Fibroblast of skin of abdomen (primary cell): ENCODE measurements at regions not wholly inside any gene's neighbourhood (a gene's known extent, or its start where the extent isn't known, plus 50 kb on each side); places are given as distances from the start of the nearest gene placed in this dataset.
A peak's percentile ranks its signal among the peaks of the same experiment; 100 is the strongest.
"Not testable (repeated sequence)": the region's sequence is repeated elsewhere in the genome, so short reads cannot be mapped to it uniquely, and the experiment has no call there.

ENCODE experiments used
- DNase-seq: peaks from one replicate; pipeline ENCODE4 v3.0.0-alpha.2; 2013

DNA sequence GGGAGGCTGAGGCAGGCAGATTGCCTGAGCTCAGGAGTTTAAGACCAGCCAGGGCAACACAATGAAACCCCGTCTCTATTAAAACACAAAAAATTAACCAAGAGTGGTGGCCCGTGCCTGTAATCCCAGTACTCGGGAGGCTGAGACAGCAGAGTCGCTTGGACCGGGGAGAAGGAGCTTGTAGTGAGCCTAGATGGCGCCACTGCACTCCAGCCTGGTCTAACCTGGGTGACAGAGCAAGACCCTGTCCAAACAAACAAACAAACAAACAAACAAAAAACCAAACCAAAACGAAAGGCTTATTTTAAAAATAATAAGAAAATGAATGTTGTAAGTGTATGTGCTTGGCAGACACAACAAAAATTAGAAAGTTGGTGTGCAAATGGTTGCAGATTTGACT is 536.3 kb upstream of the PTPRD start:
- no peak for DNase-seq

DNA sequence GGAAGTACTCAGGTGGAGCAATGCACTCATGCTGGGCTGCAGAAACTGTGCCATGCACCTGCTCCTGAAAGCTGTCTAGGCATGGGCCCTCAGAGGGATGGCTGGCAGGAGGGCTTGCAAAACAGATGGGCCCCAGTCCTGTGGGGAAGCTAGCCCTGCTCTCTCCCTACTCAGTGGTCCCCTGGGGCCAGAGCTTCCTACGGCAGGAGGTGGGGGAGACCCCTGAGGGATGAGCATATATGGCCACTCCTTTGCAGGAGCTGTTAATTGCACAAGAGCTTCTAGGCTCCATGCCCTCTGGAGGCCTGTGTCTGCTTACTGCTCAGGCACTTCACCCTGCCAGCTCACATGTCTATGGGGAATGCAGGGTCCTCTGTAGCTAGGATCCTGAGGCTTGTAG is 545.3 kb upstream of the PTPRD start:
- DNase-seq, result no peak

DNA sequence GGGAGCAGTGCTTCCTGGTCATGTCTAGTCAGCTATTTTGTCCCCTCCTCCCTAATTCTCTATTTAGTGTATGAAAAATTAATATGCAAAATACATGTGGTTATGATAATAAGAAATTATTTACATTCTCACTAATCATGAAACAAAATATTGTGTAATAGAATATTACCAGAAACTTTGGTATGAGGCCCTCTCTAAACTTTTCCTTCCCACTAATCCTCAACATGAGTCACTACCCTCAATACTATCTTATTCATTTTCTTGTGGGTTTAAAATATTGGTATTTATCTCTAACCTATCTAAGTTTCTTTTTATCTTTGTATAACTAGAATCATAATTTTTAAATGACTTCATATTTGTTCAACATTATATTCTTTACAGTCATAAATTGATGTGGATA is 545.9 kb upstream of the PTPRD start:
- peak; percentile 6 for DNase-seq

DNA sequence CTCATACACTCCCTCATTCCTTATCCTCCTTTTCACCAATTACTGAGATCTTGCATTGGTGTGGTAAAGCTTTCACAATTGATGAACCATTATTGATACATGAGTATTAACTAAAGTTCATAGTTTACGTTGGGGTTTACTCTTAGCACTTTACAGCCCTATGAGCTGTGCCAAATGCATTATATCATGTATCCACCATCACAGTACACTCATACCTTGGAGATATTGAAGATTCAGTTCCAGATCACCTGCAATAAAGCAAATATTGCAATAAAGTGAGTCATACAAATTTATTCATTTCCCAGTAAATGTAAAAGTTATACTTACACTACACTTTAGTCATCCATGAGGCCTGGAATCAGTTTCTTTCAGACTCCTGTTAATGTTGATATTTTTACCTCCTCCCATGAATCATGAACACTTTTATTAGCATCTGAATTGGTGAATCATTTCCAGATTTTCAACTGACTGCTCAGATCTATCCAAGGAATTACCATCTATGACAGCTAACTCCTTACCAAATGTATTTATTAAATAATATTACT is 546.6 kb upstream of the PTPRD start:
- DNase-seq, result no peak

DNA sequence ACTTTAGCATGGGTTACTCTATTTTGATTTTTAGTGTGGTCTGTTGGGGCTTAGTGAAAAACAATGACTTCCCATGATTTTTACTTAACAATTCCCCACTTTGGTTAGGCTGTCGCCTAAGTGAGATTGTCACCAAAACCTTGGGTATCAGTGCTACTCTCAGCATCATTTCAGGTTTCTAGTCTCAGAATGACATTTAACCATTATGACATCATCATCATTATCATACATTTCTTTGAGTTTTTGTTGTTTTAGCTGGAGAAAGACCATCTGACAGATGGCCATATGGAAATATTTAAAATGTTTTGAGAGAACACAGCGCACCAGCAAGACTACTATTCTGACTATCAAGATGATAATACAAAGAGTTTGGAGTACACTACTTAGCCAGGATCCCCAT is 551.0 kb upstream of the PTPRD start:
- no peak for DNase-seq

DNA sequence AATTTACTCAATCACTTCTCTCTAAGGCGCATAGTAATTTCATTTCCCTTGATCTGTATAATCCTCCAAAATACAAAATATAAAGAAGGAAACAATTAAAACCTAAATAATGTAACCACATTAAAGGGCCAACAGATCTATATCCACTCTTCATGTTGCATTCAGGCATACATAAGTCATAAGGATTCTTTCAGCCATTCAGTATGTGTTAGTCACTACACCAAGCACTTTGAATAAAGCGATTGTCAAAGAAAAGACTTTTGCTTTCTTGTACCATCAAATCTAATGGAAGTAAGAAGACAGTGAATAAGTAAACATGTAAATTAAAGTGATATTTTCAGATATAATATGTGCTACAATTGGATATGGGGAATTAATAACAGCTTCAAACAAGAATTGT is 569.2 kb upstream of the PTPRD start:
- peak; percentile 31 for DNase-seq

DNA sequence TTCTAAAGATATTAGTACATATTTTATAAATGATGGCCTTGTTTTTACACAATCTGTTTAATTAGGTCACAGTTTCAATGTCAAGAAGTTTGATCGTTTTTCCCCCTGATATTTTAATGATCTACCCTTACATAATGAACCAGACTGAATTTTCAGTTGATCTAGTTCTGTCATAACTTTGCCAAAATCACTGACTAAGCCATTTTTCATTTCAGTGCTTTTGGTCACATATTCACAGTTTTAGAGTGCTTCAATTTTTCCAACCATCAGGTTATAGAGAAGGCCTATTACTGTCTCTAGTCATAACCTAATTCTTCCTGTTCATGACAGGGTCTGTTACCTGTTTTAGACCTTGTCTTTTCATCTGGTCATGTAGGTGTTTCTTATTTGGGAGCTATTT is 577.9 kb upstream of the PTPRD start:
- no peak for DNase-seq

DNA sequence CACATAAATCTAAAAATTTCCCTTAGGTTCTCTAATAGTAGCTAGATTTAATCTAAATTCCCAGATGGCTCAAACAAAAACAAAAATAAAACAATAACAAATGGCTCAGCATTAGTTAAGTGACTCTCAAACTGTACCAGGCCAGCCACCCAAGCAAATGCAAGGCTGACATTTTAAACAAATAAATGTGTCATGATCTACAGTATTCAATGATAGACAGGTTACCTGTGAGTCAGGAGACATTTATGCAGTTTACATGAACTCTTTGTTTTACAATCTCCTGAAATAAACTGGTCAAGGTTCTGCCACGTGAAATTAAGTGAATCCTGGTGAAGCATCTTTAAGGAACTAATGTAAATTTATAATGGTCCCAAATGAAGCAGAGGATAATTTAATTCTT is 580.2 kb upstream of the PTPRD start:
- no peak for DNase-seq

DNA sequence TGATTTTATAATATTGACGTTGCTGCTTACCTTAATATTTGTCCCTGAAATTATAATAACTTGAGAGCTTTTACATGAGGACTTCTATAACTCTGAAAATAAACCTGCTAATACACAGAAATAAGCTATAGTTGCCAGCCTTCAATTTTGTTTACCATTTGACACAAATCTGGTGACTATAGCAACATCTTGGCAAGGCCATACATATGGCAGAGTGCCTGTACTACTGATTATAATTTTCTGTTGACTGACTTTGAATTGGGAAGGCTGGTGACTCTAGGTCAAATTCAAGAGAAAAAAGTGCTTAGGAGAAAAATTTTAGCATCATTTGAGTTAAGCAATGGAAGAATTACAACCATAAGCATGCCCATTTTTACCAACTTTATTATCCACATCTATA is 581.4 kb upstream of the PTPRD start:
- no peak for DNase-seq

DNA sequence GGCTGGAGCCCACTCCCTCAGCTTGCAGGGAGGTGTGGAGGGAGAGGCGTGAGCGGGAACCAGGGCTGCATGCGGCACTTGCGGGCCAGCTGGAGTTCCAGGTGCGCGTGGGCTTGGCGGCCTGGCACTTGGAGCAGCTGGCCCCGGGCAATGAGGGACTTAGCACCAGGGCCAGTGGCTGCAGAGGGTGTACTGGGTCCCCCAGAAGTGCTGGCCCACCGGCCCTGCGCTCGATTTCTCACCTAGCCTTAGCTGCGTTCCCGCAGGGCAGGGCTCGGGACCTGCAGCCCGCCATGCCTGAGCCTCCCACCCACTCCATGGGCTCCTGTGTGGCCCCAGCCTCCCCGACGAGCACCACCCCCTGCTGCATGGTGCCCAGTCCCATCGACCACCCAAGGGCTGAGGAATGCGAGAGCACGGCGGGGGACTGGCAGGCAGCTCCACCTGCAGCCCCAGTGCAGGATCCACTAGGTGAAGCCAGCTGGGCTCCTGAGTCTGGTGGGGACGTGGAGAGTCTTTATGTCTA is 584.1 kb upstream of the PTPRD start:
- DNase-seq, result not testable (repeated sequence)

DNA sequence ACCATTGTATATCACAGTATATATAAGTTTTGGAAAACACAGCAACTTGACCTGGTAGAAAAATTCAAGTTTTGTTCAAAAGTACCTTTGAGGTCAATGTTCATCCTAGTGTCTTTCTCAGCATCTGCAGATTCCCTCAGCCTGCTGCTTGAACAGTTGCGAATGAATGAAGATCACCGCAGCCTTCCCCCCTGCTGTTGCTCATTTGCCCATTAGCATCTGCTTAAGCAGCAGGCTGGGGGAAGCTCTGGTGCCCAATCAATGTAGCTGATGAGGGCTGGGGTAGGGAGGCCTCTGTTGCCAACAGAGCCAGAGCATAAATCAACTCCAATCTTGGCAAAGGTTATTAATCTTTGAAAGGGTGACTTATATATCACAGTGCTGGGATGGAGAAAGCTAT is 586.5 kb upstream of the PTPRD start:
- no peak for DNase-seq

DNA sequence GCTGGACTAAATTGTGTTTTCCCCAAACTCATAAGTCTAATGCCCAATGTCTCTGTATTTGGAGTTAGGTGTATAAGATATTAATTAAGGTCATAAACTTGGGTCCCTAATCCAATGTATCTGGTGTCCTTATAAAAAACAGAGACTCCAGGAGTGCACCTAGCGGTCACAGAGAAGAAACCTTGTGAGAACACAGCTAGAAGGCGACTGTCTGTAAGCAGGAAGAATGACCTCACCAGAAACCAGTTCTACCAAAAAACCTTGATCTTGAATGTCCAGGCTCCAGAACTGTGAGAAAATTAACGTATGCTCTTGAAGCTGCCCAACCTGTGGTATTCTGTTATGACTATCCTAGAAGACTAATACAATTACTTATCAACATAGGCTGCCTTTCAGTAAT is 591.7 kb upstream of the PTPRD start:
- no peak for DNase-seq

DNA sequence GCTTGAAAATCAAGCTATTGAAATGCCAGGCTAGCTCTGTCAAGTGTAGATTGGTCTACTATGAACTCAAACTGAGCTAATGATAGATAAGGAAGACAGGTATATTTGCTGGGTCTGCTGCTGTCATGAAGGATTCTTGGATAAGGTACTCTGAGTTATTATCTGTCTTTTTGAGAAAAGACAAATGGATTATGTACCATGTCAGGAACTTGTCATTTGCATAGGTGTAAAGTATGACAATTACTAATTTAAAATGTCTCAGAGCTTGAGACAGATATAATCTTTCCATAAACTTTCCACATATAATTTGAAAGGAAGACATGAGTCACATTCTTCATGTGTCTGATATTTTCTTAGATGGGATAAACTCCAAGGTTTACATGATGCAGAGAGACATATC is 594.1 kb upstream of the PTPRD start:
- no peak for DNase-seq

DNA sequence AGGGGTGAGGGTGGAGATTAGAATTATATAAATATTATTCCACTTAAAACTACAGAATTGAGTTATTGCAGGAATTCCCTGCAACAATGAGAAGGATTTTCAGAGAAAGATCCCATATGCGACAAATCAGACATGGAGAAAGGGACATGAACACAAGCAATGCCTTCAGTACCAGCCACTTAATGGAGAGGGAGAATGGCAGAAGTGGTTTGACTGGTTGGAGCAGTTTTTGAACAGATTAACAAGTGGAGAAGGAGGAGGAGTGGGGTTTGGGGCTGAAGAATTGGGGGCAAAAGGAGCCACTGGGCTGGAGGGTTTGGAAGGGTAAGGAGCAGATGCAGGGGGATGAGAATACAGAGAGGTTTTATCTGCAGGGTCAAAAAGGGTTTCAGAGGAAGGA is 620.9 kb upstream of the PTPRD start:
- no peak for DNase-seq

DNA sequence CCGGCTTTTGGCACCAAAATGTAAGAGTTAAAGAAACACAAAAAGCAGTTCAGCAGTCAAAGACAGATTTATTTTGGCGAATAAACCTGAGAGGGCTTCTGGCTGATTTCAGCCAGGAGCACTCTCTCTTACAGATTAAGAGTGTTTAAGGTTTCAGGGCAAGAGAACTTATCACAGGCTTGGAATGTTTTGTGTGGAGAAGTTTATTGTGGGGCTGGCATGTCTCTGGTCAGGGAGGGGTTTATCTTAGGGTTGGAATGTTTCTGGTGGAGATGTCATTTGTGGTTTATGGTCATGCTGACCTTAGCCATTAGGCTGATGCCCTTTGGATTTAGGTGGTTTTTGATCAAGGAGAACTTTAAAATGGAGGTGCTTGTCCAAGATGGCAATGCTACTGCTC is 622.3 kb upstream of the PTPRD start:
- no peak for DNase-seq

DNA sequence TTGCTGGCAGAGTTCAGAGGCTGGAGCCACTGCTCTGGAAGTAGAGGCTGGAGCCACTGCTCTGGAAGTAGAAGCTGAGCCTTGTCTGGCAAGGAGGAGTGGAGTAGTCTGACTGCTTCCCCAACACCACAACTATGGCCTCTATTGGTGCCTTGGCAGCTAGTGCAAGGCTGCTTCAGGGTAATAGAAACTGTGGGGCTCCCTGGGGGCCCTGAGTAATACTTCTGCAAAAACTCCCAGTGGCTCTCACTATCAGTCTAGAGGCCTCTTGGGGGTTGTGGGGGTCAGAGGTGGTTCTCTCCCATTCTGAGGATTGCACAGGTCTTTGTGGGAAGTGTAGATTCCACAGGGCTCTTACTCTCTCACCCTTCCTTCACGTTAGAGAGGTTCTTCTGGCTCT is 629.0 kb upstream of the PTPRD start:
- DNase-seq, result no peak

DNA sequence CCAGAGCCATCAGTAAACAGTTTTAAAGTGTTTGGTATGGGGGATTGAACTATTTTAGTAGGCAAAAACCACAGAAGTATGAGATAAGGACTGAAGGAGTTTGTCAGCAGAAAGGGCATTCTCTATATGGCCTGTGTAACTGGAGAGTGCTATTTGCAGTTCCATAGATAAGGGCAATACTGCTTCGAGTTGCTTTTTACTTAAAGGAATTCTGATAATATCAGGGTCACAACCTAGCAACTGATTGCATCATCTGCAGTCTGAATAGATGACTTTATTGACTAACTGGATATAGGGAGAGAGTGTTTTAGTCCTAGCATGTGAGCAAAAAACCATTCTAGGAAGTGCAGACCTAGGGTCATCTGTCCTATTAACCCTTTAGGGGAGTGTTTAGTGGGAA is 645.2 kb upstream of the PTPRD start:
- no peak for DNase-seq

DNA sequence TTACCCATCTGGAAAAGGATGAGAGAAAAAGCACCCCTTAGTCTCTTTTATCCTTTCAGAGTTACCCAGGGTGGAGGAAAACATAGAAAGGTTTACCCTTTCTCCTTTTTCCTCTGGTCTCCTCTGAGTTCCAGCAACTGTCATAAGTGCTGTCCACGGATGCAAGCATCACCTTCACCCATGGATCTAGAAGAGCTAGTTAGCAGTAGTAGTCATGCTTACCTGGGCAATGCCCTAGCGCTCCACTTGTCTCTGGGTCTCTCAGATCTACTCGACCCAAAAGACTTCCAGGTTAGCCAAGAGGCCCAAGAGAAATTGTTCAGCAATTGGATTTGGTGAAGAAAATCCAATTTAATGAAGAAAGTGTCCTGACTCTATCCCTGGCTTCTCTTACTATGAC is 656.2 kb upstream of the PTPRD start:
- DNase-seq, result no peak

DNA sequence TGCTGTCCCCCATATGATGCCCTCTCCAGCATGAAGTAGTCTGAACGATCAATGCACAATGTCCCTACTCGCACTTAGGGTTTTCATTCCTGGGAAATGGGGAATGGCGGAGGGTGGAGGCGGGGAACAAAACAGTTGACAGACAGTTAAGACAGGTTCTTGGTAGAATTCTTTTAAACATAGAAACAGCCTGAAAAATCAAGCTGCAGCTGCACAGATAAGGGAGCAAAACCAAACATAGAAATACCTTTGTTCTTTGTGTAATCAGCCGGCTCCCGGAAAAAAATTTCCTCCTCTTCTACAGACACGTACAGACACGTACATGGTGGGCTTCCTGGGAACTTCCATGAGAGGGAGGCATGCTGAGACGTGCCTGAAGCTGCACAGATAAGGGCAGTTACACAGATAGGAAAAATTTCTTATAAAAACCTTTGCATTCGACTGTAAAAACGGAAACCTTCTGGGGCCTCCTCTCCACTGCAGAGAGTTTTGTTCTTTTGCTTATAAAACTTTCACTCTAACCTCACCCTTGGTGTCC is 662.4 kb upstream of the PTPRD start:
- DNase-seq, result no peak

DNA sequence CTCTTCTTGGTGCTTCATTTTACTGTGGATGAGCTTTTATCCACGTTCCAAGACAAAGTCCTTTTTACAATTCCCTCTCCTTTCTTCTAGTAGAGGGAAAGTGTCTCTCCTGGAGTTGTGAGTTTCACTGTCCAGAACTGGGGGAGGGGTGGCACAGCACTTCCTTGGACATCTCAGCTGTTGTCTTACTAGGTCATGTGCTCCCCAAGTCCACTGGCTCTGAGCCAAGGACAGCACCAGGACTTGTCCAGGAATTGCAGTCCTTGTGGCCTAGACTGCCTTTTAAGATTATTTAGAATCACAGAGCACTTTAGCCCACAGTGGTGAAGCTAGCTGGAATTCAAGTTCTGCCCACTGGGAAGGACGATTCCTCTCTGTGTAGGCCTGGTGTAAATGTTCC is 700.2 kb upstream of the PTPRD start:
- peak; percentile 1 for DNase-seq

DNA sequence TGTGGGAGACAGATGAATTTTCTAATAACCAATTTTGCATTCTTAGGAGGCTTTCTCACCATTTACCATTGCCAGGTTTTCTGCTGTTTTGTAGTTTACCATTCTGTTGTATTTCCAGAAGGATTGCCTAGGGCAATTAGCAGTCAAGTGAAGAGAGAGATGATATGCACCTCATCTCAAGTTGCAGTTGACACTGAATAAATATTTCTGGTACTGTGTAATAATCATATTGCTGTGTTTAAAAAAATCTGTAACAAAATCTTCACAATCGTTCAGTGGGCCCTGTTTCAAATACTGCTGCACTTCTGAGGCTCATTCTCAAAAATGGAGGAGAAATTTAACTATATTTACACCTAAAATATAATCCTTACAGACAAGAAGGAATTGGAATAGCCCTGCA is 706.1 kb upstream of the PTPRD start:
- DNase-seq, result no peak

DNA sequence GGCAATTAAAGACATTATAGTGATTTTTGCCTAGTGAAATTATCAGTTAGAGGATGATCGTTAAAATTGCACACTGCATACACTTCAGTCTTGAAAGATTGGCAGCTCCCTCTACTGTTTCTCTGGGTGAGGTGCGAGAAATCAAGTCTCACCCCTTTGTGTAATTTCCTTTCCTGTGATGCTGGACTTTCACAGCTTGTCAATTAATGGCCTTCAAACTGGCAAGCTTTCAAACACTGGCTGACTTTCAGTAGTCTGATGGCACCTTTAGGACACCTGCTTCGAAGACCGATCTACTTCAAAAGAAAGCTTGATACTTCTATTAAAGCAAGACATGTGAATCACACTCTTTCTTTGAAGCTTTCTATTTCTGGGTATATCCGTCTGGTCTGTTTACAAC is 706.7 kb upstream of the PTPRD start:
- peak; percentile 22 for DNase-seq

DNA sequence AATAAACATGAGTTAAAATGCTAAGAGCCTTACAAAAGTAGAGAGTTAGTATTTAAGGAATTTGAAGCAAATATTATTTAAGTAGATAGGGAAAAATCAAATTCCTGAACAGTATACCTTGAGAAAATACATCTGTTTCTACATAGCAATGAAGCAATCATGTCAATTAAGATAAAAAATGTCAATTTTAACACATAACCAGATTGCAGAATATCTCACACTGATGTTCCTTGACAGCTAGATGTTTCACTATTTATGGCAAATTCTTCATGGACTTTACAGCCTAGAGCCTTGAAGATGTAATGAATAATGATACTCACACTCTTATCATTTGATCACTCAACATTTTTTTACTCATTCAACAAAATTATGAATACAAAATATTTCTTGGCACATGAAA is 708.2 kb upstream of the PTPRD start:
- no peak for DNase-seq

DNA sequence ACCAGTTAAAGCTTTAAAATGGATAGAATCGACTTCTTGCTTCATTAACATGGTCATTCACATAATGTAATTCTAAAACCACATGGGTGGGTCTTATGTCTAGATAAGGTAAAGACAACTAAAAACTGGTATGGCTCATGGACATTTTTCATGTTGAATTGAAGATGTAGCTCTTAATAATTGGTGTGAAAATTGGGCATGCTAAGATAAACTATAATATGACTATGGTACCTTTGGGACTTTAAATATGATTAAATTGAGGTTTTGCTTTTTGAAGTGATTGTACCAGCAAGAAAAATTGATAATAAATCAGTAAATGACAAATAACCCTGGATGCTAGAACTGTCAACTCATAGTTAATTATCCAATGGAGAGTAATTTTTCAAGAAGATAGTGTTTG is 710.7 kb upstream of the PTPRD start:
- no peak for DNase-seq

DNA sequence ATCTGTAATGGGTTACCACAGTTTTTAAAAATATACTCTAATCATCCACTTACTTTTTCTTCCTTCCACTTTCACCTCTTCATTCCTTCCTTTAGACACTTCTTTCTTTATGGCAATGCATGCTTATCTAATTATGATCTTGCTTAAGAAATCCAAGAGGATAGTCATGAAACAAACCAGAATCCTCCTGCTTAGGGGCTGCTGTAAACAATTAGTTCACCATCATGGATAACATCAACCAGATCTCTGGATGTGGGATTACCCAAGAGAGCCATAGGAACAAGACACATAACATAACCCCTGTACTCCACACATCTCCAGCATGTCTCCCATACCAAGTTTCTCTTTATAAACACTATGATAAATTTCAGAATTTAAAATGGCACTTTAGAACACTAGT is 713.4 kb upstream of the PTPRD start:
- no peak for DNase-seq
